Right hindlimb (tissue), 1 donor: ENCODE measurements at regions not wholly inside any gene's neighbourhood (a gene's known extent, or its start where the extent isn't known, plus 50 kb on each side); places are given as distances from the start of the nearest gene placed in this dataset.

ENCODE experiments used
- DNase-seq: peaks from one replicate; pipeline ENCODE4 v3.0.0-alpha.2; 2018

DNA sequence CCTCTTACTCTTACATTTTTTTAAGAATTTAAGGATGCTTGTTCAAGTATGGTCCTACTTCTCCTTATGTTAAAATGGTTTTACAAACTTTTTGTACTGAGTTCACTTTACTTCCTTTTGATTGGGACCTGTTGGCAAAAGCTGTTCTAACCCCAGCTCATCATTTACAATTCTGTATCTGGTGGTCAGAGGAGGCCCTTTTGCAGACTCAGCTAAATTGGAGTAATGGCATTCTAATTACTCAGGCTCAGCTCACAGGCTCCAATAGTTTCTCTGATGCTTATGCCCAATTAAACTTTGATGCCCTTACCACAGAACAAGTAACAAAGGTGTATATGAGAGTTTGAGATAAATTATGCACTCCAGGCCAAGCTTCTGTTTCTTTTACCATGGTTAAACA, 1632.0 kb downstream of the UQCRFS1 start:
- DNase-seq: no peak
